Kidney tubule cell (primary cell): ENCODE measurements at regions not wholly inside any gene's neighbourhood (a gene's known extent, or its start where the extent isn't known, plus 50 kb on each side); places are given as distances from the start of the nearest gene placed in this dataset.

Experiments used
- DNase-seq: peaks from one replicate; pipeline ENCODE4 v3.0.0-alpha.2; 2018; ENCODE audit warnings: low spot score

DNA sequence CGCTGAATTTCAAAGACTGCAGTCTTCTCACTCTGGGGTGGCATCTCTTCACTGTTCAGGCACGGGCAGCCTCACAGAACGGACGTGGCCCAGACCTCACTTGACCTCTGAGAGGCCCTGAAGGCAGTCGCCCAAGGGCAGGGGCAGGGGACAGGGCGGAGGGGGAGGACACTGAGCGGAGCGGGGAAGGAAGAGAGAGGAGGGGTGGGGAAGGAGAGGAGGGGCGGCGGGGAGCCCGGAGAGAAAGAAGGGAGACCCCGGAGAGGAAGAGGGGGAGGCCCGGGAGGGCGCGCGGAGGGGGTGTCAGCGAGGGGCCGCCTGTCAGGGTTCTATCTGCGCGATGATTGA lies 58.7 kb upstream of the COMTD1 start:
- DNase-seq, result peak; percentile 41

- DNase-seq, result no peak
Observed at GRCh38 chr10:75294031-75294437, 58.3 kb upstream of the COMTD1 start.

DNA sequence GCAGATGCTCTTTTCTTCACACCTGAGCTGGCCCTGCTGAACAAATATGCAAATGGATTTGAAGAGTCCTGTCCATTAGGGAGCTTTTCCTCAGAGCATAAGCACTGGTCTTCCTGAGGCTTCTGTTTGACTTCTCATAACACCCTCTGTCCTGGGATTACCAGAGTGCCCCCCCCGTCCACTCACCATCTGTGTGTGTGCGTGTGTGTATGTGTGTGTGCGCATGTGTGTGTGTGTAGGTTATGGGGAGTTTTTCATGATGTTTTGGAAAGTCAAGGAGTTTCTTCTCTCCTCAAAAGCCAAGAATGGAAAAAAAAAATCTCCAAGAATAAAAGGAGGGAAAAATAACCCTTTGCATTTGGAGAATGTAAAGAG lies 57.7 kb upstream of the COMTD1 start:
- DNase-seq, result no peak

DNA sequence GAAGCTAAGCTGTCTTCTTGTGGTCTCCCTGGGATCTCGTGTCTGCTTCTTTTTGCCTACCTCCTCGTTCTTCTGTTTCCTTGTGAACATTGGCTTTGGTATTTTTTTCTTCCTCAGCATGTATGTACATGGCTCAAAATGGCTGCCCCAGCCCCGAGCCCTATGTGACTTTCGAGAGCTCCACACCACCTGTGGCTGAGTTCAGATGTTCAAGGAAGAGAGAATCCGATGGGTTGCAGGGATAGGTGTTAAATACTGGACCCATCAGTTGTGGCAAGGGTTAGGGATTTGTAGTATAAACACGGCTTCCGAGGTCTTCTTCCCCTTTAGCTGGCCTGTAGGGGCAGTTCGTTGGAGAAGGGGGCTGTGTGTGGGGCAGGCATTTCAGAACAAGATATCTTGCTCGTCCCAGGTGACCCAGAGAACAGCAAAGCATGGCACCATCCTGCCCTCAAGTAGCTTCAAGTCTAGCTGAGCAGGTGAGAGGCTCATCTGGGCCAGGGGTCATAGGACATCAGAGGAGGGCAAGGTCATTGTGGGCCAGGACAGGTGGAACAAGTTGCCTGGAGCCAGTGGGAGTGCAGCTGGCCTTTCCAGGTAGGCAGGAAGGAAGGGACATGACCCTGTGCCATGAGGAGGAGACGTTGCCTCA lies 57.2 kb upstream of the COMTD1 start:
- no peak for DNase-seq

DNA sequence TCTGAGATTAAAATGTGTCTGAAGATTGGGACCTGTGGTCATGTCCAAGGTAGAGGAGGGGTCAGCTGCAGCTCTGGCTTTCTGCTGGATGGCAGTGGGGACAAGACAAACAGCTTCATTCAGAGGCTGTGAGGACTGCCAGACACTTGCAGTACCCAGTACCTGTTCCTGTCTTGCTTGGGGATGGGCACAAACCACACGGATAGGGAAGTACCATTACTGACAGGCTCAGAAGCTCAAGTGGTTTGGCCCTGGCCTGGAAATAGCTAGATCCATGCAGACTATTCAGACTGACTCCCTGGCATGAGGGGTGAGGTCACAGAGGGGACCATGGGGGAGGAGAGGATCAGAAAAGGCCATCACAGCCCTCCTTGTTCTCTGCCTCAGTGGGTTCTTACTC lies 56.0 kb upstream of the COMTD1 start:
- DNase-seq, result peak; percentile 21

DNA sequence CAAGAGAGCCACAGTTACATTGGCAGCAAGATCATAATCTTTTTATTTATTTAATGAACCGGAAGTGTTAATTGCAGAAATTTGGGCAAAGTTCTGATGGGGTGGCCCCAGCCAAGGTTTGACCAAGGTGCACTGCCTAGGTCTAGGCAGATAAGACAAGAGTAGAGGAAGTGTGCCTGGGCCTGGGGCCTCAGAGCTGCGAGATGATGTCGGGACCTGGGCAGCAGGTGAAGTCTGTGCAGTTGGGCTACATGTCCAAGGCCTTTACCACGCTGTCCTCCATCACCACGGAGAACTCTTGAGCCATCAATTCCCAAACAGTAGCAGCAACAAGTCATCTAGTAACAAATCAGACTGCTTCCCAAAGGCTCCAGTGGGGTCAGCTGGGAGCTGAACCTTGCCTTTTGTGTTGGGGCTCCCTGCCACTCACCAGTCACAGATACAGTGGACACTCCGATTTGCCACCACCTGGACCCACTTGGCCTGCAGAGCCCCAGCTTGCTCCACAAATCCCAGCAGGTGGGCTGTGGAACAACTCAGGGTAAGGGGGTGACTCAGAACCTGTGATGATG lies 52.5 kb upstream of the COMTD1 start:
- no peak for DNase-seq

GRCh38 chr10:75287697-75288096 lies 51.9 kb upstream of the COMTD1 start:
- DNase-seq, result no peak

- DNase-seq, result no peak
Observed at GRCh38 chr10:75286901-75287300, 51.1 kb upstream of the COMTD1 start.
